ENCODE measurements at regions not wholly inside any gene's neighbourhood (a gene's known extent, or its start where the extent isn't known, plus 50 kb on each side); places are given as distances from the start of the nearest gene placed in this dataset.

DNA sequence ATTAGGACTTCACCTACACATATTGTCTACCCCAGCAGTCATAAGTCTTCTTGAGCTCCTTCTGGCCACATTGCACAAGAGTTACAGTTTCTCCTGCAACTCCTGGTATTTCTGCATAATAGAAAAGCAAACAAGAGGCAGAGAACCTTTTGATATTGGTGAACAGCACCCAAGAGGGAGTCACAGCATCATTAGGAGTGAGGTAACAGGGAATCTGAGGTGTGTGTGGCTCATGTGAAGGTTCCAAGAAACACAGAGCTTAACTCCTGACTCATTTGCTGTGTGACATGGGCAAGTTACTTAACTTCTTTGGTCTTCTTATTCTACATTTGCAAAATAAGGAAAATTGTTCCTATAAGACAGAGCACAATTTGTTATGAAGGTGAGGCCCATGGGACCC is 374.6 kb downstream of the INSC start:
- H3K4me1 Mint-ChIP-seq, result no peaks in the 10 kb centered on the region
- no peak overlapping the region for H3K4me3 Mint-ChIP-seq
- DNase-seq, result no peak
- no peak overlapping the region for H3K27ac Mint-ChIP-seq
- H3K9me3 Mint-ChIP-seq, result no peaks in the 10 kb centered on the region
- H3K27me3 Mint-ChIP-seq, result peaks cover 4% of the 10 kb centered on the region
- H3K36me3 Mint-ChIP-seq, result no peaks in the 10 kb centered on the region

DNA sequence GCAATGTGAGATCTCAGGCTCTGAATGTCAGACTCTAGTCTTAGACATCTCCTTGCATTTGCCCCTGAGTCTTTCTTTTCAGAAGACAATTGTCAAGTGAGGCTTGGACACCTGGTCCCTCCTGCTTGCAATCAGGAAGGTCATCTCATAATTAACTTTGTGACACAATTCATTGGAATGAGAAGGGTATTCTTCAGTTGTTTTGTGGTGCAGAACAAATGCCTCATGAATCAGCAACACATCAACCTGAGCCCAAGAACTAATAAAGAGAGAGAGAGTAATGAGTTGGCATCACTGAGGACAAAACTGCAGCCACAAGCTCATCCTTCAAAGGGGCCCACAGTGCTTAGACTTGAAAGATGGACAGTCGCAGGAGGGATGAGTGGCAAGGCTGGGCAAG is 375.8 kb downstream of the INSC start:
- H3K36me3 Mint-ChIP-seq, result no peaks in the 10 kb centered on the region
- no peak for DNase-seq
- no peak overlapping the region for H3K4me3 Mint-ChIP-seq
- no peak overlapping the region for H3K27ac Mint-ChIP-seq
- H3K4me1 Mint-ChIP-seq, result no peaks in the 10 kb centered on the region
- no peaks in the 10 kb centered on the region for H3K9me3 Mint-ChIP-seq
- peaks cover 4% of the 10 kb centered on the region for H3K27me3 Mint-ChIP-seq

DNA sequence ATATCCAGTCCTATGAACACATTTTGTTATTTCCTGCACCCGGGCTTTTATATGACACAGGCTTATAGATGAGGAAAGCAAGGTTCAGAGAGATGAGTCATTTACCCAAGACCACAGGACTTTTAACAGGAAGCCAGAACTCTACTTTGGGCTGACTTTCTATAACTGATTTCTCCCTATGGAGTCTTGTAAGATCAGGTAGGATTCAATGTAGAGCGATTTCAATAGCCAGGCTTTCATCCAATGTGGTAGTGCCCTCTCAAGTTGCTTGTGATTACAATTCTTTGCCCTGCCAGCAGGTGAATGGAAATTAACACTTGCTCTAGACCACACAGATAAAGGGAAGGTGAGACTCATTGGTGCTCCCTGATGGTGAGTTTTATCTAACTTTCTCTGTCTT is 378.3 kb downstream of the INSC start:
- no peaks in the 10 kb centered on the region for H3K36me3 Mint-ChIP-seq
- H3K27ac Mint-ChIP-seq, result no peak overlapping the region
- H3K4me3 Mint-ChIP-seq, result no peak overlapping the region
- H3K27me3 Mint-ChIP-seq, result peaks cover 4% of the 10 kb centered on the region
- DNase-seq, result no peak
- no peaks in the 10 kb centered on the region for H3K4me1 Mint-ChIP-seq
- no peaks in the 10 kb centered on the region for H3K9me3 Mint-ChIP-seq

DNA sequence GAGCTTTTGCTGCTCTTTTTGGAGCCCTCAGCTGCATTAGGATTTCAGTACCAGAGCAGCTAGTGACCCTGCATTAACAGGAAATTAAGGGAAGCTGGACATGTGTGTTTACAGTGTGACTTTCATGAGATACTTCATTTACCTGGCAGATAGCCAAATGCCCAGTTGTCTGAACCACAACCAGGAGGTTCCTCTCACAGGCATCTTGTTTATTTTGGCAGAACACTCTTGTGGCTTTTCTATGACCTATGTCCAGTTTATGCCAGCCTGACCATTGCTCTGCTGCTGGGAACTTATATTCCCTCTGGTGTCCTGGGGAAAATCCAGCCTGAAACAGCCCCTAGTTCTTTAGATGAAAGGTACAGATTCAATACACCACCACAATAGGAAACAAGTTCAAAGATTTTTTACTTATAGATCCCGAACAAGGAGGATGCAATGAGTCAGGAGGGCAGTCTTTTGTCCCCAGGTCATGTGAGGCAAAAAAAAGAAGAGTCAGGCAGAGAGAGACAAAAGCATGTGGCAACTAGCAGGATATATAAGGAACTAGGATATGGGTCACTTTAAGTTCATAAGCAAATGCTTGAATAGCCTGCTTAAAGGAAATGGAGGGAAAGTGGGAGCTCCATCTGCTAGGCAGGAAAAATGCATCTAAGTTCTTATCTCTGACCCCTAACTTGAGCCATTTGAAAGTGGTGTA is 379.3 kb downstream of the INSC start:
- Mint-ChIP-seq H3K9me3 (no peaks in the 10 kb centered on the region), H3K4me3 (no peak overlapping the region)

DNA sequence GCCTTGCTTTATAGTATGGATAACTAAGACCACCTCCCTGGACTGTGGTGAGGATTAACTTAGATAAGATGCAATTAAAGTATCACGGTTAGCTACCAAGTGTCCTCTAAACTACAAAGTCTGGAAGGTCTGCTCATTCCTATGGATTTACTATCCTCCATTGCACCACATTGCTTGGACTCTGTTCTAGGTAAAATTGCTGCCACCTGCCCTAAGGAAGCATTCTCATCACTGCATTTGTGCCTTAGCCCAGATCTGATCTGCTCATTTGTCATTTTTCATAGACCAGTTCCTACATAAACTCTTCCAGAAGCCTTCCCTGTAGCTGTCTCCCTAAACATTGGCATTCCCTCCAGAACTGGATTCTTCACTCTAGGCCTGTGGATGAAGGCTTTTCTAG is 380.0 kb downstream of the INSC start:
- DNase-seq, result no peak
- H3K9me3 Mint-ChIP-seq, result no peaks in the 10 kb centered on the region
- no peaks in the 10 kb centered on the region for H3K4me1 Mint-ChIP-seq
- no peaks in the 10 kb centered on the region for H3K36me3 Mint-ChIP-seq
- no peak overlapping the region for H3K4me3 Mint-ChIP-seq
- peaks cover 4% of the 10 kb centered on the region for H3K27me3 Mint-ChIP-seq
- no peak overlapping the region for H3K27ac Mint-ChIP-seq

More for the DNA sequence above, 379.3 kb downstream of the INSC start:
- no peaks in the 10 kb centered on the region for H3K36me3 Mint-ChIP-seq
- H3K27me3 Mint-ChIP-seq, result peaks cover 4% of the 10 kb centered on the region
- DNase-seq, result no peak
- H3K4me1 Mint-ChIP-seq, result no peaks in the 10 kb centered on the region
- no peak overlapping the region for H3K27ac Mint-ChIP-seq

DNA sequence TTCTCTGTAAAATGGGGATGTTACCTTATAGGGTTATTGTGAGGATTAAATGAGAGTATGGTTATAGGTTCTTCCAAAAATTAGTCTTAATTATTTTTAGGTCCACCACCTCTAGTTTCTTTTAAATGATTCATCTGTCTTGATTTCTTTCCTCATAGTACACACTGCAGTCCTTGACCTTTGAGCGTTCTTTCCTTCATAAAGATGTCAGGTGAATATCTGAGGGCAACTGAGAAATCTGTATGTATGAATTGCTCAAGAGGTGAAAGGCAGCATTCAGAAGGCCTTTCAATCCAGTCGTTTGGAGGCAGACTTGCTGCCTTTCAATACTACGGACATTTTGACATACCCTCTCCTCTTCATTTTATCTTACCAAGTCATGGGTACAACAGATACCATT is 380.7 kb downstream of the INSC start:
- H3K36me3 Mint-ChIP-seq, result no peaks in the 10 kb centered on the region
- no peak overlapping the region for H3K4me3 Mint-ChIP-seq
- peaks cover 4% of the 10 kb centered on the region for H3K27me3 Mint-ChIP-seq
- H3K9me3 Mint-ChIP-seq, result no peaks in the 10 kb centered on the region
- no peak overlapping the region for H3K27ac Mint-ChIP-seq
- H3K4me1 Mint-ChIP-seq, result no peaks in the 10 kb centered on the region
- DNase-seq, result no peak

DNA sequence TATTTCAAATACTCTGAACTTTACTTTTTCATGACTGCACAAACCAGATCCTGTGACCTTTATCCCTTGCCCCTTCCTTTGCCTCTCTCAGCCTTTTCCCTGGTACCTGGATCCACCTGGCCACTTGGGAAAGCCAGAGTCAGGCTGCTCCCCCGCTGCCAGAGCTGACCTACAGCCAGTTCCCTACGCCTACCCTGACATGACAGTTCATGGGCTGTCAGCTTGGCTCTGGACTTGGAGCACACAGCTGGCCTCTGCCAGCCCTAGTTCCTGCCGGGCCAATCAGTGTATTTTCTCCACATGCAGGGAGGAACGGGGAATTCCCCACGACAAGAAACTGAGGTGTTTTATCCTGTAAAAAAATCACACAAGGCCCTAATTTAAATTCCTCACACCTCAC is 382.6 kb downstream of the INSC start:
- Mint-ChIP-seq H3K36me3 (no peaks in the 10 kb centered on the region), H3K9me3 (no peaks in the 10 kb centered on the region), H3K4me3 (no peak overlapping the region), H3K27ac (no peak overlapping the region), H3K4me1 (no peaks in the 10 kb centered on the region), H3K27me3 (peaks cover 4% of the 10 kb centered on the region)
- DNase-seq, result no peak

DNA sequence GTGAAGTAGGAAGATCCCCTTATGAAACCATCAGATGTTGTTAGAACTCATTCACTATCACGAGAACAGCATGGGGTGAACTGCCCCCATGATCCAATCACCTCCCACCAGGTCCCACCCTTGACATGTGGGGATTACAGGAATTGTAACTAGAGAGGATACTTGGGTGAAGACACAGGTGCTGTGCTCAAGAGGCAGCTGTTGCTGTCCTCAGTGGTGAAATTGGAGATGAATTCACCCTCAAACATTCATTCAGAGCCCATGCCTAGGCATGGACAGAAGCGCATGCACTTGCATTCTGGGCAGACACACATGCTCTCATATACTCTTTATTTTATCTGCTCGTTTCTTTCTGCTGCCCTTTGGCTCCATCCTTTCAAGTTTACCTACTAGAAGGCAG is 385.0 kb downstream of the INSC start:
- DNase-seq, result no peak
- no peaks in the 10 kb centered on the region for H3K36me3 Mint-ChIP-seq
- H3K27ac Mint-ChIP-seq, result no peak overlapping the region
- no peaks in the 10 kb centered on the region for H3K4me1 Mint-ChIP-seq
- no peaks in the 10 kb centered on the region for H3K9me3 Mint-ChIP-seq
- no peak overlapping the region for H3K4me3 Mint-ChIP-seq
- H3K27me3 Mint-ChIP-seq, result no peaks in the 10 kb centered on the region

DNA sequence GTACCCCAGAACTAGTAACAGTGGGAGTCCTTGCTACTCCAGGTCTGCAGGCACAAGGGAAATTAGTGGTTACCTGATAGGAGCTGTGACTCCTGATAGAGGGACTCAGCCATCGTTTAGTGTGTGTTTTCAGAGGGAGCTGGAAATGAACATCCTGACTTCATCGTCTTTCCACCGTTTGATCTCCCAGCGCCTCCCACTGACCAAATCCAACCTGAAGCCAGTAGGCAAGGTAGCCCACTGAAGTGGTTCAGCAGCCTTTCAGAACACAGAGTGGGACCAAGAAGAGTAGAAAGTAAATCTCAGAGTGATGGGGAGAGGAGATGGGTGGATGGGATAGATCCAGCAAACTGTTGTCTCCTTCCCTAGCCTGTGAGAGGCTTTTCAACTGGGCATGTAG is 385.9 kb downstream of the INSC start:
- Mint-ChIP-seq H3K9me3 (no peaks in the 10 kb centered on the region), H3K27me3 (no peaks in the 10 kb centered on the region), H3K27ac (no peak overlapping the region), H3K4me3 (no peak overlapping the region), H3K36me3 (no peaks in the 10 kb centered on the region), H3K4me1 (no peaks in the 10 kb centered on the region)
- DNase-seq, result no peak

DNA sequence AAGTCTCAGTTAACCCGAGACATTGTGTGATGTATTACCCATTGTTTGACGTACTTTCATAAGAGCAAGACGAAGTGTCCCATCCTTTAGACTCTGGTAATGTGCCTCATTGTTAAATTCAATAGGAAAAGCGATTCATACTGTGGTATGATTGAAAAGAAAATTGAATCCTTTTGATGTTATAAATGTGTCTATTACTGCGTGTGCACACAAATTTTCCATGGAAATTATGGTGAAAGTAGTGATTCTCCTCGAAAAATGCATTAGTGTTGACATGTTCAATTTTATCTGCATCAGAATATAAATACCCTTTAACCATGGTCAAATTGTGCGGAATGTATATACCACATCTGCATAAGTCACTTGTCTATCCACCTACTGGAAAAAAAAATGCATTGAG is 386.8 kb downstream of the INSC start:
- Mint-ChIP-seq H3K27ac (no peak overlapping the region), H3K27me3 (no peaks in the 10 kb centered on the region), H3K4me1 (no peaks in the 10 kb centered on the region), H3K9me3 (no peaks in the 10 kb centered on the region), H3K4me3 (no peak overlapping the region), H3K36me3 (no peaks in the 10 kb centered on the region)
- DNase-seq, result no peak

DNA sequence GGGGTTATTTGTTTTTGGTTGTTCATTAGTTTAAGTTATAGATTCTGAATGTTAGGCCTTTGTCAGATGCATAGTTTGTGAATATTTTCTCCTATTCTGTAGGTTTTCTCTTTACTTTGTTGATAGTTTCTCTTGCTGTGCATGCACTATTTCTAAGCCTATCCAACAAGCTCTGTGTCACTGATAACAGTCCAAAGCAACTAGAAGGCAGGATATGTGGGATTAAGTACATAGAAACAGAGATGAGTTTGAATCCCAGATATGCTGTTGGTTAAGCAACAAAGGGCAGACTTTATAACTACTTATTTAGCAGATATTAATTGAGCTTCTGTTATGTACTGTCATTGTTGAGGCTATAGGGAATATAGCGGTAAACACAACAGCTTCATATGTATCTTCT is 390.4 kb downstream of the INSC start:
- Mint-ChIP-seq H3K9me3 (no peaks in the 10 kb centered on the region), H3K27me3 (no peaks in the 10 kb centered on the region), H3K36me3 (no peaks in the 10 kb centered on the region), H3K4me1 (no peaks in the 10 kb centered on the region), H3K4me3 (no peak overlapping the region), H3K27ac (no peak overlapping the region)
- DNase-seq, result no peak

DNA sequence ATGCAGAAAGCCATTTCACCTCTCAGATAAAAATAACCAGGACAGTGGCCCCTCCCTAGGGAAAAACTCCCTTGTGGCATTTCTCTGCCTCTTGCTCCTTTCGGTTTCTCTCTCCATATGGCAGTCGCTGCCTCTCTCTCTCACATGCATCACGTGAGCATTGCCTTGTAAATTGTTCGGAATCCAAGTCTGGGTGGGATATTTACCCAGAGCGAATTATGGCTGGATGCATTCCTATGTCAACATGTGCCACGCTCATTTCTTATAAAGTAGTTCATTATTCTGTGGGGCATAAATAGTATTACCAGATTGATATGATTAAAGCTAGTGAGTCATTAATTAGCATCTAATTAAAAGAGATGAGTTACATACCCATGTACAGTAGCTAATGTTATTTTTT is 392.9 kb downstream of the INSC start:
- Mint-ChIP-seq H3K27ac (no peak overlapping the region), H3K27me3 (no peaks in the 10 kb centered on the region), H3K4me1 (no peaks in the 10 kb centered on the region), H3K4me3 (no peak overlapping the region), H3K9me3 (no peaks in the 10 kb centered on the region), H3K36me3 (no peaks in the 10 kb centered on the region)
- no peak for DNase-seq

DNA sequence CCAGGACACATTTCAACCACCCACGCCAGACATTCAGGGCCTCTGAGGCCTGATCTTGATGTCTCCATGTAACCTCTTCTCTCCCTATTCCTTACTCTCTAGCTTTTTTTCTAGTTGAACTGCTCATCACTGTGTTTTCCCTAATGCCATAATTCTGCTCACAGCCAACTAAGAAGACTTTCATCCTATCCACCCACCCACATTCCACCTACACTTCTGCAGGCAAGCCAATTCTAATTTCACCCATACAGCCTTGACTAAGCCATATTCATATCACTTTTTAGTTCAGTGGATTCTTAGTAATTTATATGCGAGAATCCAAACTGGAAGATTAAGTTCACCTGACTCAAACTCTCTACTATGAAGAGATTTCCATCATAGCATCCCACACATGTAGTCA is 394.4 kb downstream of the INSC start:
- no peaks in the 10 kb centered on the region for H3K36me3 Mint-ChIP-seq
- no peaks in the 10 kb centered on the region for H3K9me3 Mint-ChIP-seq
- no peaks in the 10 kb centered on the region for H3K4me1 Mint-ChIP-seq
- H3K27ac Mint-ChIP-seq, result no peak overlapping the region
- H3K4me3 Mint-ChIP-seq, result no peak overlapping the region
- no peaks in the 10 kb centered on the region for H3K27me3 Mint-ChIP-seq
- no peak for DNase-seq

DNA sequence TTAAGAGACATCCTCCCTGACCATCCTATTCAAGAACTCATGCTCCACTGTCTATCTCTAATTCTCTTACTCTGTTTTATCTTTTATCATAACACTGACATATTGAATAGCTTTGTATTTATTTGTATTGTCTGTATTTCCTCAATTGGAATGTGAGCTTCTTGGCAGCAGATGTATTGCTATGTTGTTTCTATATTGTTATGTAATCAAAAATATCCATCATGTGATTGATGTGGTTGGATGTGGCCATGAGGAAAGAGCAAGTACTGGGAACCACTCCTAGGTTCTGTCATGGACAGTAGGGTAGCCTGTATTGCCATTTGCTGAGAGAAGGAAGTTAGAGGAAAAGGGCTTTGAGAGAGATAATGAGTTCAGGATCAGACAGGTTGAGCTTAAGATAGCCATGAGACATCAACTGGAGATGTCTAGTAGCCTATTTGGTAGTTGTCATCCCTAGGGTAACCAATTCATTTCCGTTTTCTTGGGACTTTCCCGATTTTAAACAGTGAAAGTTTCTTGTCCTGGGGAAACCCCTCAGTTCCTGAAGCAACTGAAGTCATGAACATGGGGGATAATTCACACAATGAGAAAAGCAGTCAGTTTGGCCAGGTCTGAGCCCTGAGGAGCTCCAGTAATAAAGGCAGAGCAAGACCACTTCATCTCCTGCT is 404.5 kb downstream of the INSC start:
- Mint-ChIP-seq H3K4me1 (no peaks in the 10 kb centered on the region), H3K27ac (no peak overlapping the region), H3K36me3 (no peaks in the 10 kb centered on the region), H3K9me3 (peaks cover 4% of the 10 kb centered on the region), H3K4me3 (no peak overlapping the region), H3K27me3 (no peaks in the 10 kb centered on the region)
- no peak for DNase-seq

DNA sequence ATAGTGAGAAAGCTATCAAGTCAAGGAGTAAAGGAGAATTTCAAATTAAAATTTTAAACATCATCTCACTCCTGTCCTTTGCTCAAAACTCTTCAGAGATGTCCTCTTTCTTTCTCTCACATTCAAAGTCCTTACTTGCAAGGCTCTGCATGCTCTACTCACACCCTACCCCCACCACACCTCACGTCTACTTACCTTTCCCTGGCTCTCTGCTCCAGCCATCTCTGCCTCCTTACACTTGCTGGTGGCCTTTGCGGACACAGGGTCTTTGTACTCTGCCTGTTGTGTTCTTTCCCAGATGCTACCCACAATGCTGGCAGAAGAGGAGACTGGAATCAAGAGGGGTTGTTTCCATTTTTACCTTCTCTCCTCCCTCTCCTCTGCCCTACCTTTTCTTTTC is 405.2 kb downstream of the INSC start:
- Mint-ChIP-seq H3K4me3 (no peak overlapping the region), H3K27ac (no peak overlapping the region), H3K36me3 (no peaks in the 10 kb centered on the region), H3K27me3 (no peaks in the 10 kb centered on the region), H3K9me3 (peaks cover 6% of the 10 kb centered on the region), H3K4me1 (no peaks in the 10 kb centered on the region)
- DNase-seq, result no peak

DNA sequence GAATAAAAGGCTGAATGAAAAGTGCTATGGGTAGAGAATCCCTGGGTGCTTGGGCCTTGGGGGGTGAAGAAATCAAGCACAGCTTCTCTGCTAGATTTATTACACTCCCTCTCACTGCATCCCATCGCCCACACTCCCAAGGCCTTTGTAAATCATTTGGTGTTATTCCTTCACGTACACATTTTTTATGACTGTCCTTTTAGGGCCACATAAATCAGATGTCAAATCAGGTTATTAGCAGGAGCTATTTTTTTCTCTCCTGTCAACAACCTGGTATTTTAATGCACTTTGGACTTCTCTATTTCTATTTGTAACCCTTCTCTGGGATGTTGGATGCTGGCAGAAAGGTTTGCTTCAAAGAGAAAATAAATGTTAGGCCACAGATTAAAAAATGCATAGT is 408.8 kb downstream of the INSC start:
- Mint-ChIP-seq H3K27ac (no peak overlapping the region), H3K36me3 (no peaks in the 10 kb centered on the region), H3K9me3 (peaks cover 16% of the 10 kb centered on the region), H3K4me3 (no peak overlapping the region), H3K27me3 (no peaks in the 10 kb centered on the region), H3K4me1 (no peaks in the 10 kb centered on the region)
- no peak for DNase-seq

Data from activated naive CD8-positive, alpha-beta T cell treated with anti-CD3 and anti-CD28 coated beads for 36 hours (primary cell).